ENCODE measurements at regions not wholly inside any gene's neighbourhood (a gene's known extent, or its start where the extent isn't known, plus 50 kb on each side); places are given as distances from the start of the nearest gene placed in this dataset.

DNA sequence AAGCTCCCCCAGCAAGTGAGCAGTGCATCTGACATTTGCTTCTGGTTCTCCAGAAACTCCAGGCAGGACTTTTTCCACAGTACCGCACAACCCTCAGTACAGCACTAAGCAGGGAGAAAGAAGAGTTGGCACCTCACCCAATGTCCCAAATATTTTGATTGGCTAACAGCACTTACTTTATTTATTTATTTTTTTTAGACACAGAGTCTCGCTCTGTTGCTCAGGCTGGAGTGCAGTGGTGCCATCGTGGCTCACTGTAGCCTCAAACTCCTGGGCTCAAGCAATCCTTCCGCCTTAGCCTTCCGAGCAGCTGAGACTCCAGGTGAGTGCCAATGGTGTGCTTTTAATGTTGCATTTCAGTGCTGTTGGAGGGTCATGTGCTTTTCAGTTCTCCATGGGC lies 200.3 kb upstream of the ZMIZ1 start:
- Histone ChIP-seq H3K4me3 (ENCODE audit: low read depth, low read length) (no peak overlapping the region), H3K27me3 (ENCODE audit: control insufficient read depth, insufficient read depth, low read length) (no peaks in the 10 kb centered on the region), H3K36me3 (ENCODE audit: control insufficient read depth, insufficient read depth, low read length) (no peaks in the 10 kb centered on the region)
- DNase-seq (ENCODE audit: low read depth) = no peak
- no peak for TF ChIP-seq CTCF (IDR thresholded peaks at IDR 0.05; ENCODE audit: insufficient read depth, low read length, poor library complexity, severe bottlenecking)

DNA sequence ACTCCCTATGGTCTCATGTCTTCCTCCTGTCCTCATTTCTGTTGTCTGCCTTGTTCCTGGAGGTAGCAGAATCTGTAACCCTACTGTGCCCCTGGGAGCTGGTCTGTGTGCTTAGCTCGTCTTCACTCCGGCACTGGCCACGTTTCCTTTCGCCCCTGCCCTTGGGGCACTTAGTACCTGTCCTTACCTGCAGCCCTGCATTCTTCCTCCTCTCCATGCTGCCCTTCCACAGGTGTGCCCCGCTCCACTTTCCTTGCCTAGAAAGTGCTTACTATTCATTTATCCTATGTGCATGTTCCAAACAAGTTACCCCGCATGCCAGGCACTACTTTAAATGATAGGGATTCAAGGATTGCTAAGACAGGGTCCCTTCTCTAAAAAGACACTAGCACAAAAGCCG lies 199.9 kb upstream of the ZMIZ1 start:
- no peak overlapping the region for H3K4me3 ChIP-seq (ENCODE audit: low read depth, low read length)
- TF ChIP-seq CTCF (IDR thresholded peaks at IDR 0.05; ENCODE audit: insufficient read depth, low read length, poor library complexity, severe bottlenecking) = no peak
- no peak for DNase-seq (ENCODE audit: low read depth)
- no peaks in the 10 kb centered on the region for H3K36me3 ChIP-seq (ENCODE audit: control insufficient read depth, insufficient read depth, low read length)
- no peaks in the 10 kb centered on the region for H3K27me3 ChIP-seq (ENCODE audit: control insufficient read depth, insufficient read depth, low read length)

GRCh38 chr10:78869508-78870454 lies 199.0 kb upstream of the ZMIZ1 start:
- no peak for DNase-seq (ENCODE audit: low read depth)
- Histone ChIP-seq H3K27me3 (ENCODE audit: control insufficient read depth, insufficient read depth, low read length) (no peaks in the 10 kb centered on the region), H3K36me3 (ENCODE audit: control insufficient read depth, insufficient read depth, low read length) (no peaks in the 10 kb centered on the region), H3K4me3 (ENCODE audit: low read depth, low read length) (no peak overlapping the region)
- TF ChIP-seq CTCF (IDR thresholded peaks at IDR 0.05; ENCODE audit: insufficient read depth, low read length, poor library complexity, severe bottlenecking) = no peak

DNA sequence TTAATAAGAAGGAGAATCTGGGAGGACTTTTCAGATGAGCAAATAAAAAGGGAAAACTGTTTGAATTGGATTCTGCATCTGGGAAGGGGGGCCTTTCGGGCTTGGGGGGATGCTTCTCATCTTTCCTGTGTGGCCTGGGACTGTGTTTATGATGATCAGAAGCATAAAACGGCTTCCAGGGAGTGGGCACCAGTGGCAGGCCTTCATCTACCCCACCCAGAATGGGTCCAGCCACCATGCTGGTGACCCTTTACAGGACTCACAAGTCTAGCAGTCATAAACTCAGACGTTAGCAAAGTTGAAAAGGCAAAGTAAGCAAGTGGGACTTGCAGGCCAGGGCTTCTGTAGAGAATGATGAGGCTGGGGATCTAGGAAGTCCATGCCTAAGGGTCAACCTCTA lies 198.3 kb upstream of the ZMIZ1 start:
- no peaks in the 10 kb centered on the region for H3K27me3 ChIP-seq (ENCODE audit: control insufficient read depth, insufficient read depth, low read length)
- no peak for TF ChIP-seq CTCF (IDR thresholded peaks at IDR 0.05; ENCODE audit: insufficient read depth, low read length, poor library complexity, severe bottlenecking)
- no peak overlapping the region for H3K4me3 ChIP-seq (ENCODE audit: low read depth, low read length)
- DNase-seq (ENCODE audit: low read depth) = no peak
- H3K36me3 ChIP-seq (ENCODE audit: control insufficient read depth, insufficient read depth, low read length) = no peaks in the 10 kb centered on the region

DNA sequence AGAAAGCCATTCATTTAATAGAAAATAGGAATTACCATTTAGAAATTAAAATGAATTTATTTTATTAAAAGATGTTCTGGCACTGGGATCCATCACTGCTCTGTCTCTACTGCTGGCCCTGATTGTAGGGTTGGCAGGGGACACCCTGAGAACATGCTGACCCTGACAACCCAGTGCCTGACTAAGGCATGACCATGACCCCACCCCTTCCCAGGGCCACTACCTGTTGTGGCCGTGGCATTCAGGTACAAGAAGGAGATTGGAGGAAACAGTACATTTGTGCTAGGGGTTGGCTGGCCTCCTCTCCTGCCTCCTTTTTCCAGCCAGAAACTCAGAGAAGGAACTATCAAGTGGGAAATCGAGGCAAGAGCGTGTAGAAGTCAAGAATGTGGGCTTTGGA lies 197.0 kb upstream of the ZMIZ1 start:
- H3K4me3 ChIP-seq (ENCODE audit: low read depth, low read length) = no peak overlapping the region
- H3K27me3 ChIP-seq (ENCODE audit: control insufficient read depth, insufficient read depth, low read length) = no peaks in the 10 kb centered on the region
- no peak for TF ChIP-seq CTCF (IDR thresholded peaks at IDR 0.05; ENCODE audit: insufficient read depth, low read length, poor library complexity, severe bottlenecking)
- H3K36me3 ChIP-seq (ENCODE audit: control insufficient read depth, insufficient read depth, low read length) = no peaks in the 10 kb centered on the region
- no peak for DNase-seq (ENCODE audit: low read depth)

GRCh38 chr10:78873413-78873812 lies 195.4 kb upstream of the ZMIZ1 start:
- H3K4me3 ChIP-seq (ENCODE audit: low read depth, low read length) = no peak overlapping the region
- no peak for DNase-seq (ENCODE audit: low read depth)
- H3K27me3 ChIP-seq (ENCODE audit: control insufficient read depth, insufficient read depth, low read length) = no peaks in the 10 kb centered on the region
- no peaks in the 10 kb centered on the region for H3K36me3 ChIP-seq (ENCODE audit: control insufficient read depth, insufficient read depth, low read length)
- TF ChIP-seq CTCF (IDR thresholded peaks at IDR 0.05; ENCODE audit: insufficient read depth, low read length, poor library complexity, severe bottlenecking) = no peak
